Retinal pigment epithelial cell (primary cell): ENCODE measurements at regions not wholly inside any gene's neighbourhood (a gene's known extent, or its start where the extent isn't known, plus 50 kb on each side); places are given as distances from the start of the nearest gene placed in this dataset.

Experiments used
- DNase-seq: peaks from one replicate; pipeline ENCODE4 v3.0.0-alpha.2; 2010; ENCODE audit warnings: low read depth
- H3K4me3 ChIP-seq: 2 replicates; pipeline ENCODE4 v1.5.1; 2011; ENCODE audit warnings: mild to moderate bottlenecking, low read length, control low read depth, moderate library complexity
- CTCF ChIP-seq: conservative IDR thresholded peaks from 2 replicates; pipeline ENCODE4 v1.5.1; 2011; ENCODE audit warnings: low read depth, low read length, control low read depth, inconsistent platforms

- no peak for TF ChIP-seq CTCF
- no peak for DNase-seq
- H3K4me3 ChIP-seq: no peak overlapping the region
Observed at GRCh38 chr11:43554148-43554473, 126.4 kb upstream of the HSD17B12 start.

DNA sequence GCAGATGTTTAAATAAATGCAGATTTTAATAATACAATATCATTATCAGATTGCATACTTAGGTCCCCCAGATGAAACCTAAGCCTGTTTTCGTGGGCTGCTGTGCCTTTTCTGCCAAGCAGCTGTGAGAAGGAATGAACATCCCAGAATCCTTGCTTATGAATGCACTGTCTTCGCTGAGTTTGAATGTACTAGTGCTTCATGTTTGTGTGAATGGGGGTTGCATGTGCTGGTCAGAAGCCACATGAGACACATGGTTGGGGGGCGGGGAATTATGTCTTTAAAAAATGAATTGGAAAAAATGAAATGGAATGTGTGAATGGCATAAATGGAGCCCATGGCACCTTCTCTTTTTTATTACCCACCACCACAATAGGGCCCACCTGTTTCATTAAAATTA is 125.4 kb upstream of the HSD17B12 start:
- DNase-seq: no peak
- no peak overlapping the region for H3K4me3 ChIP-seq
- TF ChIP-seq CTCF: no peak

- no peak for DNase-seq
- no peak overlapping the region for H3K4me3 ChIP-seq
- TF ChIP-seq CTCF: no peak
Observed at GRCh38 chr11:43555816-43556611, 124.5 kb upstream of the HSD17B12 start.

GRCh38 chr11:43556612-43557375 is 123.7 kb upstream of the HSD17B12 start:
- no peak for DNase-seq
- no peak overlapping the region for H3K4me3 ChIP-seq
- TF ChIP-seq CTCF: no peak

DNA sequence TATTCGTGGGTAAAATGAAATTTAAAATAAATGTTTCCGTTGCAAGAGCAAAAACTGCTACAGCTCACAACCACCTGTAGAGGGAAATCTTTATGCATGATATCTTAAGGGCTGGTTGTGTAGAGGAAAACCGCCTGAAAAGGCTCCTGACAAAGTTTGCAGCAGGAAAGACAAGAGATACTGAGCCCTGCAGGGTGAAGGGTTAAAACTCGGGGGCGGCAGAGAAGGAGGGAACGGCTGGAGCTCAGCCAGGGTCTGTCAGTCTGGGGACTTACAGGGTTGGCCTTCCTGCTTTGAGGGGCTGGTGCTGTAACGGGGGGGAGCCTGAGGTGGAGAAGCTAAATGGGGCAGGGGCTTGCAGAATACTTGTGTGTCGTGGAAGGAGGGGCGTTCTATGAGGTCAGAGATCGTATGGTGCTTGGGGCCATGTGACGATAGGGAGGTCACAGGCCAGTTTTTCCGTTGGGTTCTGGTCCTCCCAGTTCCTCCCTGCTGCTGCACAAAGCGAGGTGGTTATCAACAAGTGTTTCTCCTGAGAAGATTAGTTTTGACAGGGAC is 122.9 kb upstream of the HSD17B12 start:
- no peak for DNase-seq
- no peak overlapping the region for H3K4me3 ChIP-seq
- peak; percentile 52 for TF ChIP-seq CTCF

DNA sequence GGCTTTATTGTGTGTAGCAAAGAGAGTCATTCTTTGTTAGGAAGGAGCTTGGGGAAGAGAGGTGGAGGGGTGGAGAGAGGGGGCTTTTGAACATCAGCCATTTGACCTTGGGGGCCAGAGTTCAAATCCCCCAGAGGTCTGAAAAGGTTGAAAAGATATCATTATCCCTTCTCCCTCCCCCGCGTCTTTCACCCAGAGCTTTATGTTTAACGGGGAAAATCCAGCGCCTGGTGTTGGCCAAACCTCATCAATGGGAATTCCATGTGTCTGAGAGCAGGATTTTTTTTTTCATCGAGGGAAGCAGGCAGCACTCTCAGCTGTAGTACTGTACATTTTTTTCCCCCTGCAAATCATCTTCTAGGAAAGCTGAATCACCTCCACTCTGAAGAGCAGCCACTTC is 122.4 kb upstream of the HSD17B12 start:
- no peak for TF ChIP-seq CTCF

DNA sequence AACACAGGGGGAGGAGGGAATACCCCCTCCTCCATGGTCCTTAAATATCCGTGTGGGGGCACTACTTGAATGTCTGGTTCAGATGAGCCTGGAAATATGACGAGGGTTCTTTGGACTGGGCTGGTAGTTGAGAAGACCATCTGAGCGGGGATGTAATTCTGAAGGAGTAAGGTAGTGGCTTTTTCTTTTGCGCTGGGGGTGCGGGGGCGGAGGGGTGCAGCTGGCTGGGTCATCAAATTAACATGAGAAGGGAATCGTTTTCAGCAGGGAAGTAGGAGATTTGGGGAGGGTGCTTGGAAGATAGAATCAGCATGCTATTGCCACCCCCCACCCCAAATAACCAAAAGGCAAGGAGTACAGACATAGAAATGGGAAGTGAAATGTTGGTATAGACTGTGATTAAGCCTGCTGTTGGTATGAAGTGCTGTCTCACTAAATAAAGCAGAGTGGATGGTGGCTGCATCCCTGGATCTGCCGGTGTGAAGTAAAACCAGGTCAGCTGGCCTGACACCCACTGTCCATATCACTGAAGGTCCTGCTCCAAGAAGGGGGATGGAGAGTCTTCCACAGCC is 121.9 kb upstream of the HSD17B12 start:
- no peak for DNase-seq
- H3K4me3 ChIP-seq: no peak overlapping the region
- no peak for TF ChIP-seq CTCF

More for the DNA sequence above, 122.4 kb upstream of the HSD17B12 start:
- no peak overlapping the region for H3K4me3 ChIP-seq
- DNase-seq: no peak
